AG09309 (cell line): ENCODE measurements at regions not wholly inside any gene's neighbourhood (a gene's known extent, or its start where the extent isn't known, plus 50 kb on each side); places are given as distances from the start of the nearest gene placed in this dataset.

Source experiments
- DNase-seq: peaks from one replicate; pipeline ENCODE4 v3.0.0-alpha.2; 2010; ENCODE audit warnings: low read depth
- H3K4me3 ChIP-seq: 2 replicates; pipeline ENCODE4 v1.5.1; 2011; ENCODE audit warnings: mild to moderate bottlenecking, low read depth, low read length, moderate library complexity; ENCODE audit not compliant: control insufficient read depth
- CTCF ChIP-seq: IDR thresholded peaks from 2 replicates; pipeline ENCODE4 v1.5.1; 2011; ENCODE audit warnings: mild to moderate bottlenecking, low read depth, low read length, inconsistent platforms; ENCODE audit not compliant: insufficient read depth, control insufficient read depth; ENCODE audit errors: missing control alignments

GRCh38 chr1:81548918-81549587, 251.7 kb upstream of the ADGRL2 start:
- no peak for DNase-seq
- H3K4me3 ChIP-seq = no peak overlapping the region
- TF ChIP-seq CTCF = no peak

GRCh38 chr1:81547912-81548303, 252.8 kb upstream of the ADGRL2 start:
- no peak for DNase-seq
- TF ChIP-seq CTCF = no peak
- H3K4me3 ChIP-seq = no peak overlapping the region

- DNase-seq = no peak
- TF ChIP-seq CTCF = no peak
- no peak overlapping the region for H3K4me3 ChIP-seq
Observed at GRCh38 chr1:81547261-81547911, 253.3 kb upstream of the ADGRL2 start.

GRCh38 chr1:81545734-81546133, 255.0 kb upstream of the ADGRL2 start:
- no peak overlapping the region for H3K4me3 ChIP-seq
- no peak for TF ChIP-seq CTCF
- no peak for DNase-seq

GRCh38 chr1:81543764-81544163, 257.0 kb upstream of the ADGRL2 start:
- no peak for DNase-seq
- no peak for TF ChIP-seq CTCF
- no peak overlapping the region for H3K4me3 ChIP-seq

GRCh38 chr1:81542196-81542595, 258.5 kb upstream of the ADGRL2 start:
- H3K4me3 ChIP-seq = no peak overlapping the region
- TF ChIP-seq CTCF = no peak
- DNase-seq = no peak
